Hematopoietic multipotent progenitor cell treated with erythropoietin and hydrocortisone succinate and interleukin-3 and kit ligand, for 8 days (in vitro differentiated cells): ENCODE measurements at regions not wholly inside any gene's neighbourhood (a gene's known extent, or its start where the extent isn't known, plus 50 kb on each side); places are given as distances from the start of the nearest gene placed in this dataset.
A peak's percentile ranks its signal among the peaks of the same experiment; 100 is the strongest.

Source experiments
- DNase-seq: peaks from one replicate; pipeline ENCODE4 v3.0.0-alpha.2; 2015

DNA sequence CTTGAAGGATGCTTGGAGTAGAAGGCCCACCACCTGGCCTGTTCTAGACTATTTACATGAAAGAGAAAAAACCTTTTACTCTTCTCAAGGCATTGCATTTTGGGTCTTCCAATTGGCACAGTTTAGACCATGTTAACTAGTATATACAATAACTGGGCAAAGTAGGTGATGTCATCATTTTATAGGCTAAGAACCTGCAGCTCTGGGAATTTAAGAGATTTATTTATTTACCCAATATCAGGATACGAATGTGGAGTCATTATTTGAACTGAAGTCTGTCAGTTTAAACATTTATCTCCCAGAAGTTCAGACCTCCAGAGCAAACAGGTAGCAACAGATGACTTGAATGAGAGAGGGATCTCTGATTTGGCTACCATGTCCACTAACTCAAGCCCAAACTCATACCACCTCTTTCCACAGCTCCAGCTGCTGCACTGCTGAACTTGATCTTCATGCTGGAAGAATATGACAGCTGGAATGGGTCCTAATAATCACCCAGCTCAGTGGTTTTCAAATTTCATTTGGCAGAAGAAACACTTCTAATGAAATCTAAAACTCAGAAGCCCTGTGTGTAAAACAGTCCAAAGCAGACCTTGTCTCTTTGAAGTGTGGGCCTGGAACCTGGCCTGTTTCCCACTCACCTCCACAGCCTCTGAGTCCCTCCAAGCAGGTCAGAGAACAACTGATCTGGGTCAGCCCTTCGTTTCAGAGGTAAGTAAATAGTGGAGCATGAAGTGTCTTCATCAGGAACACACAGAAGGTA lies 179.2 kb downstream of the EMP1 start:
- no peak for DNase-seq

DNA sequence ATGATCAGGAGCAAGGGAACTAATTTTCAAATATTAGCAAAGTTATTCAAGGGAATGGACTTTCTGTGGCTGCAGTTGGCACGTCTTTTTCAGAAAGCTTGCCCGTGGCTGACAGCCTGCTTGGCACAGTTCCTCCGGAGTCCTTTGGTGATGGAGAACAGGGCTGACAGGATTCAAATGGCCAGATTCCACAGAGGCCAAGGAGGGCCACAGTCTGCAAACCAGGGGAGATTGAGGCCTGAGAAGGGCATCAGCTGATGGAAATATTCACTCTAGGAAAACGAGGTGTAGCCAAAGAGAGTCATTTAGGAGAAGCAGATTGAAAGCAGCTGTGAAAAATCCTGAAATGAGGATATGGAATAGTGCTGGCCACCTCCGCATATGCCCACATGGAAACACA lies 178.3 kb downstream of the EMP1 start:
- no peak for DNase-seq

GRCh38 chr12:13373803-13374202 lies 177.3 kb downstream of the EMP1 start:
- no peak for DNase-seq

DNA sequence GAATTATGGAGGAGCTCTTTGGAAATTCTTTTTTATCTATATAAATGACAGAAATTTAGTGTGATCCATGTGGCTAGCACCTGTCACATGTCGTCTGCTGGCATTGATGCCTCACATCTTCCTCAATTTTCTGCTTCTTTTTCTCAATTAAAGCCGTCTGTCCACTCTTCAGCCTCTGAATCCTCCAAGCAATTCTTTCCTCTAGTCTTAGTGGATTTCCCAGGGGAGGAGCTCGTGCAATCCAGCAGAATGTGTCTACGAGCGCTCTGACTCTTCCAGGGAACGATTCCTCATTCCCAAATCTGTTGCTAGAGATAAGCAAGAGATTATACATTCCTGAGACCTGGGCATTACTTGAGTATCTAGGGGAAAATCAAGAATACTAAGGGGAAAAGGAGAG lies 176.6 kb downstream of the EMP1 start:
- DNase-seq = no peak

DNA sequence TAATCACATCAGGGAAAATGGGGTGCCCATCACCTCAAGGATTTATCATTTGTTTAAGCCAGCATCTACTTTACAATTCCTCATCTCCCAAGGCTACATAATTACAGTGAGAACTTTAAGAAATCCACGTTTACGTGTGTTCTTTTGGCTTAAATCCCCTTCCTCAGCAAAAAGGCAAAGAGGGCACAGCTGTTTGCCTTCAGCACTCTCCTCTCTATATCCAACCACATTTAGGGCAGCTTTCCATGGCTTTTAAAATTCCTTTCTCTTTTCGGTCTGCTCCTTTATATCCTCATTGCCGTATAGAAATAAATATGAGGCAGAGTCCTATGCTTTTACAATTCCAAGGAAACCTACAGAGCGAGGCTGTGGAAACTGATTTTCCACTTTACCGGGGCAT lies 175.9 kb downstream of the EMP1 start:
- no peak for DNase-seq

DNA sequence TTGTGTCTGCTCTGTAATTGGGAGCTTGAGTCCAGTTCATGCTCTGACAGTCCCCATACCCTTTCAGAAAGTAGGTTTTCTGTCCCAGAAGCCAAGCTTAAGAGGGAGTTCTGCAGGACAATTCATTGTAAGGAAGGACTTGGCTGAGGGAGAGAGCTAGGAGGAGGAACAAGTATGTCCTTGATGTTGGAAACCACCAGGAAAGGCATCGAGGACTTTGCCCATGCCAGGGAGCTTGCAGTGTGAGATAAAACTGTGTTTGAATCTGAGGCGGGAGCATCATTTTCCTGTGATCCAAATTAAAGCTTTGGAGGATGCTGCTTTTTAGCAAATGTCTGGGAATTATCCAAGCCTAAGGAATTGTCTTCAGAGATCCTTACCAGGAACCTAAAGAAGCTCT lies 175.3 kb downstream of the EMP1 start:
- DNase-seq = no peak

DNA sequence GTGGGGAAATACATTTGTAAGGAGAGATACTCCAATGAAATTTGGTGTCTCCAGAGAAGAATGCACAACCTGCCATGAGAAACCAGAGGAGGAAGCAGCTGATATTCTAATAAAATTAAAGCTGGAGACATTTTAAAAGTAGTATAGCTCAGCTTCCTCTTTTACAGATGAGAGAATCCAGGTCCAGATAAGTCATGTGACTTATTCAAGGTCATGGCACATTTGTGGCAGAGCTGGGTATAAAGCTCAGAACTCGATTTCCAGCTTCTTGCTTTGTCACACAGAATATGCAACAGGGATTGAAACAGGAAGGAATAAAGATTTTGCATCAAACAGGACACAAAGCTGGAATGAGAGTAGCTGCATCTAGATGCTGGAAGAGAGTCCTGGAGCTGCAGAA lies 174.8 kb downstream of the EMP1 start:
- no peak for DNase-seq

DNA sequence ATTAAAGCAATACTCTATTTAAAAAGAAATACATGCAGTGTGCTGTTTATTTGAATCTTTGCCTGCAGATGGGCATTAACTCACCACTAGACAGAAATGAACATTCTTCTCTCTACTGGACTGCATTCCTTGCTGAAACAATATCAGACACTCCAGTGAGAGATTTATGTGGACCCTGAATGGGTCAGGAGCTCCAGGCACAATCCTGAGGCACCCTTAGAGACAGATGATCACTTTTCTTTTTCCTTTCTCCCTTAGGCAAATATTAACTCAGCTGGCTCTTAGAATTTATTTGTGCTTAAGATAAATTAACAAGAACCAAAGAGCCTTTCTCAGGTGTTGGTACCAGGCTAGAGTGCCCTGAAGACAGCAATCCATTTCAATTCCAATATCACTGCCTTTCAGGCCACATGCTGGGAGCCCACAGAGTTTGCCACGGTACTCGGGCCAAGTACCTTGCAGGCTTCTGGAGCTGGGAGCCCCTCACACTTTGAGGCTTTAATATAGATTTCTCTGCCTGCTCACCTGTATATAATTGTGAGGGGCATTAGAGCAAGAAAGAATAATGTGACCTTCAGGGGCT lies 173.0 kb downstream of the EMP1 start:
- DNase-seq = no peak

- DNase-seq = no peak
Measured at GRCh38 chr12:13368971-13369370, 172.4 kb downstream of the EMP1 start.

- DNase-seq = no peak
Measured at GRCh38 chr12:13368431-13368830, 171.9 kb downstream of the EMP1 start.

DNA sequence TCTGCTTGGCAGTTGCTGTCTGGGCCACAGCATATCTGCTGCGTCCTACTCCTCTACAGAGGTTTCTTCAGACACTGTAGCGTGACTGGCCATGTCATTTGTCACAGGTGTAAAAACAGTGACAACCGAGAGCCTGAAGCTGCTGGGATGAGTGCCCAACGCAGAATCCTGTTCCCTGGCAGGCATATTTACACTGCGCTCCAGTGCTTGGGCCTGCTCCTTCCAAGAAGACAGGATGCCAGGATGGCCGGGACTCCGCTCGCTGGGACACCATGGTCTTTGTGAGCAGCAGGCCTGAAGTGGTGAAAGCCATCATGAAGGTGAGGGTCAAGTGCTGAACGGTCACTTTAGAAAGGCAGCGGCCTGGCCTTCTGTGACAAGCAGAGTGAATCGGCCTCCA lies 171.4 kb downstream of the EMP1 start:
- DNase-seq = no peak

GRCh38 chr12:13365748-13366366 lies 169.3 kb downstream of the EMP1 start:
- no peak for DNase-seq

DNA sequence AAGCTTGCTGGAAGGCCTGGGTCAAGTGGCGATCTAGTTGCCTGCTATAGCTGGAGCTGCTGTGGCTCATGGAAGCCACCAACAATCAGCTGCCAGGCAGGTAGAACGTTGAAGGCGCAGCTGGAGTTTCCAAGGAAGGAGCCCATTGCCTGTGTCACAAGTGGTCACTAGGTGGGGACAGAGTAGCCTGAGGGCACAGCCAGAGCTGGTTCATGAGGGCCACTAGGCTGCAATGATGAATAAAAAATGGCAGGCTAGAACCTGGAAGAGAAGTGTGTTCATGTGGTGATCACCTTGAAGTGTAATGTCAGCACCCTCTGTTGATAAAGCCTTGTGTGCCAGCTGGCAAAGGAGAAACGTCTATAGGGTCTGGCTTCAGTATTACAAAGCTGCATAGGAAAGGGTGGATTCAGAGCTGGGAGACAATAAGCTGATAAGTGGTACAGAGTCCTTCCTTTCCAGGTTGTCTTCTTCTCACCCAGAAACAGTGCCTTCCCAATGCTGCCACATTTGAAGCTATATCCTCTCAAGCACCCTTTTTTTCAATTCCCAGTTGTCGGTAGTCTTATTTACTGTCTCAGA lies 165.8 kb downstream of the EMP1 start:
- DNase-seq = peak; percentile 68

DNA sequence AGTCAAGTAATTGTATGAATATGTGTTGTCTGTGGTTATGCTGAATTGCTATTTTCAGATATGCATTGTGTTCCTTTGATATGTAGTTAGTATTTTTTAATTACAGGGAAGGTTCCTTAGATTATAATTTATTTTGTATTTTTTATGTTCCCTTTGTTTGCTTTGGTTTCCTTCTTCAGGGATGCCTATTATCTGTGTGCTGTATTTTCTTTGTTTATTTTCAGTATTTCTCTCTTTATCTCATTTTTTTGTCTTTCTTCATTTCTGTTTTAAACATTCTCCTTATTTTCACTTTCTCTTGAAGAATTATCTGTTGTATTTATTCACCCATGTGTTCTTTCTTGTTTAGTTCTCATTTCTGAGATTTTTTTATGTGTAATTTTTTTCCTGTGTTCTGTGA lies 163.1 kb downstream of the EMP1 start:
- no peak for DNase-seq

DNA sequence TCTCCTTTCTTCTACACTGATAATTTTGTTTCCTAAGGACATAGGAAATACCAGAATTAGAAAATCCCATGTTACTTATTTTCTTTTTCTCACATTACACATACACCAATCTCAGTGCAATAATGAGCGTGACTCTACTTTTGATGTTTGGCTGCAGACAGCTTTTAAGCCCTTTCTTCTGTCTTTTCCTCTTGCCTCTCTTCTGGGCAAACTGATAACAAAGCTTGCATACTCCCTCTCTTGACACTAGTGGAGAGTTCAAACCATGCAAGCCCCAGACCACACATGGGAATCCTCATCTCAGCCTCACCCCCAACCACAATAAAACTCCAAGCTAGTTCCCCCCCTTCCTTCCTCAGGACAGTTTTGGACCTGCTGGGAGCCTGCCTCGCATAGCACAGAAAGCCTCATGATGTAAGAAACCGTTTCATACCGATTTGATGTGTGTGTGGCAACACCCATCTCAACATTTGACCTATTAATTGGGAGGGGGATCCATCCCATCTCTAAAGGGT lies 161.9 kb downstream of the EMP1 start:
- DNase-seq = no peak

GRCh38 chr12:13350946-13351345 lies 154.4 kb downstream of the EMP1 start:
- DNase-seq = no peak

- no peak for DNase-seq
Measured at GRCh38 chr12:13350381-13350780, 153.9 kb downstream of the EMP1 start.

- DNase-seq = no peak
Measured at GRCh38 chr12:13348464-13348863, 151.9 kb downstream of the EMP1 start.

- no peak for DNase-seq
Measured at GRCh38 chr12:13347241-13348043, 150.9 kb downstream of the EMP1 start.

GRCh38 chr12:13345722-13346121 lies 149.2 kb downstream of the EMP1 start:
- DNase-seq = no peak

DNA sequence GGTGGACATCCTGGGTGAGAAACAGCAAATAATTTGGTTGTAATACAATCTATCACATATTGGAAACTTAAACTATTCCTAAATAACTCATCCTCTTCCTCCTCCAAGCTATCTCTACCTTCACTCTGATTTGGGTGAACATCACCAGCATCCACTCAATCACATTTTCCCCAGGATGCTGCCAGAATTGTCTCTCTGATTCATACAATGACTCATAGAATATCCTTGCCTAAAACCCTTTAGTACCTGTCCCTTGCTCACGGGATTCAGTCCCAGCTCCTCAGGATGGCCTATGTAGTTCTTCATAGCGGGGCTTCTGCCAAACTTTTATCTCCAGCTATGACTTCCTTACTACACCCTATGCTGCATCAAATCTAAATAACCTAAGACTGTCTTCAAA lies 146.8 kb downstream of the EMP1 start:
- DNase-seq = no peak

DNA sequence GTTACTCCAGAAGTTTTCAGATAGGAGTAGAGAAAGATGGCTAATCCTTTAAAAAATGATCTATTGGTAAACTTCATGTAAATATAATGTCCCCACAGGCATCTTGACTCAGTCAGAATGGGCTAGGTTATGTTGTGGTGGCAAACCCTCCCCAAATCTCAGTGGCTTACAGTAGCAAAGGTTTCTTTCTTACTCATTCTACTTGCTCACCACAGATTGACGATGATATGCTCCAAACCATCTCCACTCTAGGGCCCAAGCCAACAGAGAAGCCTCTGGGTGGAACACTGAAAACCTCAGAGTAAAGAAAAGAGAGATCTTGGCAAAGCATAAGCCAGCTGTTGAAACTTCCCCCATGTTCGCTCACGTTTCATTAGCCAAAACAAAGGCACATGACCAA lies 146.4 kb downstream of the EMP1 start:
- no peak for DNase-seq

GRCh38 chr12:13340149-13340548 lies 143.6 kb downstream of the EMP1 start:
- no peak for DNase-seq
